CD4-positive, alpha-beta T cell treated with Interleukin-17A for 4 hours (primary cell): ENCODE measurements at regions not wholly inside any gene's neighbourhood (a gene's known extent, or its start where the extent isn't known, plus 50 kb on each side); places are given as distances from the start of the nearest gene placed in this dataset.

ENCODE experiments used
- DNase-seq: peaks from one replicate; pipeline ENCODE4 v3.0.0-alpha.2; 2020; ENCODE audit warnings: mixed read lengths

DNA sequence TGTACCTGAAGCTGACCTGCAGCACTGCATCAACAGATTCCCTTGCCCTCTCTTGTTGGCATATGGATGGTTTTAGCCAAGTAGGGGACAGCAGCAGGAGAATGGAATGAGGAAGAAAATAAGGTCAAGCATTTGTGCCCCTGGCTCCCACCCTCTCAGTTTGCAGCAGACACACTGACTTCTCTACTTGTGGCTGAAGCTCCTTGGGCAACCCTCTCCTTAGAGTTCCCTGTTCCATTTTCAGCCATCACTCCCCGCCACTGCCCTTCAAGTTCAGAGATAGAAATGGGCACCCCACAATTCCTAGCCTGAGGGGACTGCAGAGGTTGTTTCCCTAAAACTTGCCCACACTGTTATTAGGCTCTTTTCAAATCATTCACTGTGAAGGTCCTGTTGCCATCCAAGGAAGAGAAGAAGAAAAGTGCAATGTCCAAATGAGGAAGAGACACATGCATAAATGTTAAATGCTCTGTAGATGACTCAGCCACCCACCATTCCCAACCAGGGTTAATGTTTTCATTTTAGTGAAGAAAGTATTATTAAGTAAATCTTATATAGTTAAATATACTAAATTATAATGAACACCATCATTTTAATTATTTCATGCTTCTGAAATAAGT is 295.9 kb upstream of the UBE2E2 start:
- no peak for DNase-seq

- DNase-seq = no peak
These were observed 295.3 kb upstream of the UBE2E2 start for GRCh38 chr3:22907796-22908195.

GRCh38 chr3:22908989-22909507 is 294.1 kb upstream of the UBE2E2 start:
- DNase-seq = no peak

GRCh38 chr3:22916933-22917332 is 286.2 kb upstream of the UBE2E2 start:
- no peak for DNase-seq

DNA sequence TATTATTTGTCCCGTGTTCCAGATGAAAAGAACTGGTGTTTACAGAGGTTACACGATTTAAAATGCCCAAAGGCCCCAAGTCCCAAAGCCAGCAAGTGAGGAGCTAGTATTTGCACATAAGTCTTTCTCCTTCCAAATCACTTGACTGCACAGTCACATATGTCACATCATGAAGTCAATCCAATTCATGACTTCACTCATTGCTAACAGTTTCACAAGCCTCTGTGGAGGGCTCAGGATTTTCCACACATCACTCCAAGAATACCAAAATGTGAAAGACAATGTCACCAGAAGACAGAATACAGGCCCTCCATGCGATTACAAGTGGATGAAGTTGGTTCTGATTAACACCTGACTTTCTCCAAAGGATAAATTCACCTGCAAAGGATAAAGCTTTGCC is 283.1 kb upstream of the UBE2E2 start:
- no peak for DNase-seq

DNA sequence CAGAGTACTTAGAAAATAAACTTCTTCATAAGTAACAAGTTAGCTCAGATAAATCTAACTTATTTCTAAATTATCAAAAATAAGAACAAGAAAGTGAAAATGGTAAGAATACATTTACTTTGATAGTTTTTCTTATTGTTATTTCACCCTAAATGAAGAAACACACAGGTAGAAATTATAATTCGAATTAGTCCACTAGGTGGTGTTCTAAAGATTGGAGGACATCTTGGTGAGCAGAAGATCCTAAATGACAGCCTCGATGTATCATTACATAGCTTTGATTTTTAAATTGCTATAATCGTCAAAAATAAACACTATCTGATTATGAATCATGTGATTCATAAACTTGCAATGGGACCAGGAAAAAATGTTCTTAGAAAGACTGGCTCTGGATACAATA is 280.8 kb upstream of the UBE2E2 start:
- no peak for DNase-seq

- no peak for DNase-seq
These were observed 279.4 kb upstream of the UBE2E2 start for GRCh38 chr3:22923711-22924110.

- DNase-seq = no peak
These were observed 274.7 kb upstream of the UBE2E2 start for GRCh38 chr3:22928216-22929110.

DNA sequence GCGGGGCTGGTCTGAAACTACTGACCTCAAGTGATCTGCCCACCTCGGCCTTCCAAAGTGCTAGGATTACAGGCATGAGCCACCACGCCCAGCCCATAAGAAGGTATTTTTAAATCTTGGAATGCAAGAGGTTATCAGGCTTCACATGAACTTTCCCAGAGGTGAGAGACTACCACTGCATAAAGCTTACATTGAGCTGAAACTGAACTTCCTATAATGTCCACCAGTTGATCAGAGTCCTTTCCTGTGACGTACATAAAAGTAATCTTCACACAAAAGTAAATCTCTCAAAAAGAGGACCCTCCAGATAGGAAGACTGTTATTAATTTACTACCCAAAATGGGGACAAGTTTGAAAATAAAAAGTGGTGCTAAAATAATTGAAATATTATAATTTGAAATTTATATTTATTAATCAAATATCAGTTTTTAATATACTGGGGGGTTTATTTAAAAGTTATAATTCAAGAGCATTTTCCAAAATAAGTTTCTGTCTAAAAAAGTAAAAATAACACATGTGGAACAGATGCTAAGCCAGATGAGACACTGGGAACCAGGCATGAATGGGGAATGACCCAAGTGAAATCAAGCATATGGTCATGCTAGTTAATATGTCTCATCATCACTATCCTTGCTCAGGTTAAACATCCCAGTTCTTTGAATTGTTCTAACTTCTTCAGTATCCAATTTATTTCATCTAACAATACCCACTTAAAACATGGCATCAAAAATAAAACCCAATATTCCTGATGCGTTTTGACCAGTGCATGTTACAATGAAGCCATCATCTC is 269.9 kb upstream of the UBE2E2 start:
- no peak for DNase-seq

DNA sequence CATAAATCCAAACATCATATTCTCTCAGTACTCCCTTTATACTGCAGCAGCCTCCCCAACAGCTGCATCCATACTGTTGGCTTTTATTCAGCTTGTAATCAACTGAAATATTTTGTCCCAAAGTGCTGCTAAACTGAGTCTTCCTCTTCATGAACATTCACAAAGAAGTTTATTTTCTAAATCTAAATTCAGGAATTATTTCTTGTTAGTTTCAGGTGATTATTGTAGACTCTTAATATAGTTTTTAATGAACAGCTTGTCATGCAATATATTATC is 269.3 kb upstream of the UBE2E2 start:
- DNase-seq = no peak

GRCh38 chr3:22935040-22935439 is 268.1 kb upstream of the UBE2E2 start:
- no peak for DNase-seq

DNA sequence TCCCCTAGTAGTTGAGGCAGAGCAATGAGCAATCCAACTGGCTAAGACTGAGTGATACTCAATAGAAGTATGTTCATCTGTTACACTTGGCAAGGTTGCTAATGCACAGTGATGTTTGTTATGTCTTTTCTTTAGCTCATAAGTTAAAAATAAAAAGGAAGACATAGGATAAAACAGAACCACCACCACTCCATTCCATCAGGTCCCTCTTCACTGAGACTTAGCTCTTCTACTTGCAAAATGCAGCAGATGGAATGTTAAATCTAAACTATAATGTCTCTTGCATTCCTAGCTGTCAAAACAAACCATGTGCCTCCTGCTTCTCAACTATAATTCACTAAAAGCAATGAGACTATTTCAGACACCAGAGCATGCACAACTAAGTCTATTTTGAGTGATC is 265.6 kb upstream of the UBE2E2 start:
- DNase-seq = no peak

DNA sequence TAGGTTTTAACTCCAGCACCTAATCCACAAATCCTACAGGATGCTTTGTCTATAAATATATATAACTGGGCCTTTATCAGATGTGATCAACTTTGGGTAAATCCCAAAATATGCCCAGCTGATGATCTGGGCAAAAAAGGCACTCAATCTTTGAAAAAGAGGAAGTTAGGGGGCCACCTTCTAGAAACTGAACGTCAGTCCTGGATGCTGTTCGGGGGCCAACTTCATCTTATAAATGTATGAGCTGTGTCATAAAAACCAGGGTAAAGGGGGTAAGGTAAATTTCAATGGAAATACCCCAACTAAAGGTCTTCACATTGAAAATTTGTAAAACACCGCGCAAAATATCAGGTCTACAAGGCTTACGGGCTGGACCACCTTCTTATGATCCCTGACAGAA is 264.4 kb upstream of the UBE2E2 start:
- no peak for DNase-seq

DNA sequence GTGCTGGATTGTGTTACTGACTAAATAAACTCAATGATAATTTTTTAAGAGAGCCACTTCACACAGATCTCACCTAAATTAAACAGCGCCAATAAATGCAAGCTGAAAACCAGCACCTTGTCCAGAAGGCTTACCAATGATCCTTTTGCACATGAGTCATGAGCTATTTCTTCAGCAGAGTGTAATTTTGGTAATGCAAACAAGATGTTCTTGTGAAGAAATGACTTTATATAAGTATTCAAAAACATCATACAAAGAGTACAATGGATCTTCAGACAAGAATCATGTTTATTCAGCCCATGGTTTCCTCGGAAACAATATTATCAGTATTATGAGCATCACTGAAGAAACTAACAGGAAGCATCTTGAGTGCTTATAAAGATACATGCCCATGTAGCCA is 263.8 kb upstream of the UBE2E2 start:
- no peak for DNase-seq

DNA sequence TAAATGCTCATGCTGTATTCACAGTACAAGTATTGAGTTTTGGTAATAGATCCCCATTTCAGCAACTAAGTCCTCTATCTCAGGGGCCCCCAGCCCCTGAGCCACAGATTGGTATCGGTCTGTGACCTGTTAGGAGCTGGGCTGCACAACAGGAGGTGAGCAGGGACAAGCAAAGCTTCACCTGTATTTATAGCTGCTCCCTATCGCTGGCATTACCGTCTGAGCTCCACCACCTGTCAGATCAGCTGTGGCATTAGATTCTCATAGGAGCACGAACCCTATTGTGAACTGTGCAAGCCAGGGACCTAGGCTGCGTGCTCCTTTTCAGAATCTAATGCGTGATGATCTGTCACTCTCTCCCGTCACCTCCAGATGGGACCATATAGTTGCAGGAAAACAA is 262.8 kb upstream of the UBE2E2 start:
- no peak for DNase-seq

GRCh38 chr3:22942981-22943380 is 260.1 kb upstream of the UBE2E2 start:
- no peak for DNase-seq

DNA sequence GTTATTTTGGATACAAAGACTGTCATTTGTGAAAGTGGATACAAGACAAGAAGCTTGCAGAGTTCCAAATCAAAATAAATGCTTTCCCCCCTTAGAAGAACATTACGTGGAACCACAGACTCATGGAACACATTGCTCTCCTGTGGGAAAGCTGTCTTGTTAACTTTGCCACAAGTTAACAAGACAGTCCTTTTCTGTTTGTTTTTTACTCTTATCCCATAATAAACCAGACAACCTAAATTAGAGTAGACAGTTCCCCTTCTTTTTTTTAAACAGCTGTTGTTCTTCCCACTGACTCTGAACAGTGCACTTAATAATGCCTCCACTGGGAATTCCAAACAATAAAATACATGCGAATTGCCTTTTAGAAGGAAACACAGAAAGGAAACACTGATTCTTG is 255.3 kb upstream of the UBE2E2 start:
- DNase-seq = no peak

DNA sequence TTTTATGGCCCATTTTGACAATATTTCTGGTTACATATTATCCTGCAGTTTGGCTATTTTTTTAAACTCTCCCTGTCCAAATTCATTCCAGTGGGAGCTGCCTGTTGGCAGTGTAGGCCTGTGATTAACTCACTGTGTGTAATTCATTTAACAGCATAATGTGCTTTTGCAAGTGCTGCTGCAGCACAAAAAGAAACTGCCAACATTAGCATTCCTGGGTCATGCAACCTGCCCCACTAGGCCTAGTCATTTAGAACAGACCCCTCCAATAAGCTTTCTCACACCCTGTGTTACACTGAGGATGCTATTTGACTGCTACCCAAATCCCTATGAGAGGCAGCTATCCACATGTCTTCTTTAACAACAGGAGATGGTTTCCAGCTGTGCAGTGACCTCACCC is 251.2 kb upstream of the UBE2E2 start:
- no peak for DNase-seq

DNA sequence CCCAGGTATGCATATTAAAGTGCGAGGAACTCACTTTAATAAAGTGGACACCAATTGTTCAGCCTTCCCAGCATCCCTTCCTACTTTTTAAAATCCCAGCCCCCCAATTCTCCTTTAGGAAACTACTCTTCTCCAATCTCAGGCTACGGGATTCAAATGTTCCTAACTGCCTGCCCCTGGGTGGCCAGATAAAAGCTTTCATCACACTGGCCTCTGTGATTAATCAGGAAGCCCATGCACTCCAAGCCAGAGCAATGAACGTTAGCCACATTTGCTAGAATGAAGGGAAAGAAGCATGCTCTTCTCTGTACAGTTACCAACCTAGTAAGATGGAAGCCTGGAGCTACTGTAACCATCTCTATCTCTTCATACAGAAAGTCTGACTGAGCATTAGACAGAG is 250.3 kb upstream of the UBE2E2 start:
- DNase-seq = no peak

- DNase-seq = no peak
These were observed 243.5 kb upstream of the UBE2E2 start for GRCh38 chr3:22959593-22959992.

- no peak for DNase-seq
These were observed 242.8 kb upstream of the UBE2E2 start for GRCh38 chr3:22960105-22960984.

DNA sequence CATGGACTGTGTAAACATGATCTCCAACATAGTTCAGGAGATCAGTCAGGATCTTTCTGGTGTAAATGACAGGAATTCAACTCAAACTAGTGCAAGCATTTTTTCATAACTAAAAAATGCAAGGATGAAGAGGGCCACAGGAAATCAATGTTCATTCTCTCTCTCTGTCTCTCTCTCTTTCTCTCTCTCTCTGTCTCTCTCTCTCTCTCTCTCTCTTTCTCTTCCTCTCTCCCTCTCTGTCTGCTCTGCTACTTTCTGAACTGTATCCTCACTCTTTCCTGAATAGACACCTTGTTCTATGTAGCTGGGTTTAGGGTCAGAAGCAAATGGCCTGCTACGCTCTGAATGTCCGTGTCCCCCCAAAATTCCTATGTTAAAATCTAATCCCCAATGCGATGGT is 240.9 kb upstream of the UBE2E2 start:
- DNase-seq = no peak

DNA sequence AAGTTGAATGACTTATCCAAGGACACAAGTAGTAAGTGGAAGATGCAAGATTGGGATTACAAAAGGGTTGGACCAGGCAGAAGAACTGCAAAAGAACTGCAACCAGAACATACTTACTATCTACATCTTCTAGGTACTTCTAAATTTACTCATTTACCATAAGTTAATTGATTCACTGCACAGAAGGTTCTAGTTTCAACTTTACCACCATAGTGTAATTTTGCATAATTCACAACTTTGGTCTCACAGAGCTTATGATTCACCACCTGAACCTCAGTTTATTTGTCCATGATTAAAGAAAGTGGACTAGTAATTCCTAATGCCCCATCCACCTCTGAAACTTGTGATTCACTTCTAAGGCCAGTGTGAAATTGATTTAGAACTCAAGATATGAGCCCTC is 236.8 kb upstream of the UBE2E2 start:
- DNase-seq = no peak
